NCI-H187 (cell line): ENCODE measurements at regions not wholly inside any gene's neighbourhood (a gene's known extent, or its start where the extent isn't known, plus 50 kb on each side); places are given as distances from the start of the nearest gene placed in this dataset.
"Not testable (repeated sequence)": the region's sequence is repeated elsewhere in the genome, so short reads cannot be mapped to it uniquely, and the experiment has no call there.

Experiments used
- DNase-seq, 2 experiments: peaks; one replicate each; lab custom pipeline; 2025; lab: John Stamatoyannopoulos, UW

DNA sequence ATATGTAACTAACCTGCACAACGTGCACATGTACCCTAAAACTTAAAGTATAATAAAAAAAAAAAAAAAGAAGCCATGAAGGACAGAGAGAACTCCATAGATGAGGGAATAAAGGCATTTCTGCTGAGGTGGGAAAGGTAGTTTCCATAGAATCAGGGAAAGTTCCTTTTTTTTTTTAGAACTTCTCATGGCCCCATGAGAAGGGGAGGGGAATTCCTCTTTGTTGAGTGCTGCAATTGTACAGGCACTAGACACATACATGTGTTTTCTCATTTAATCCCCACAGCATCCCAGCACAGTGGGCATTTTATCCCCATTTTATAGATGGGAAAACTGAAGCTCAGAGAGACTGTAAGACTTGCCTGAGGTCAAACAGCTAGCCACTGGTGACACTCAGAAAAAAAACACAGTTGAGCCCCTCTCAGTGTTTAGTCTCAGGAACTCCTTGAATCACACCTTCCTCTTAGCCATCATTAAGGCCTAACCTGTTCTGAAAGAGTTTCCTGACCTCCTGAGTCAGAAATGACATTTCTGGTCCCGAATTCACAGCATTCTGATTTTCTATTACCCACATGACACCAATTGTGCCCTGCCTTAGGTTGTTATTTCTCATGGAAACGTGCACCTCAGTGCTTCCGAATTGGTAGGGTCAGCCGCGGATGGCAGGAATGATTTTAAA is 189.3 kb upstream of the G2E3 start:
- no peak for DNase-seq

DNA sequence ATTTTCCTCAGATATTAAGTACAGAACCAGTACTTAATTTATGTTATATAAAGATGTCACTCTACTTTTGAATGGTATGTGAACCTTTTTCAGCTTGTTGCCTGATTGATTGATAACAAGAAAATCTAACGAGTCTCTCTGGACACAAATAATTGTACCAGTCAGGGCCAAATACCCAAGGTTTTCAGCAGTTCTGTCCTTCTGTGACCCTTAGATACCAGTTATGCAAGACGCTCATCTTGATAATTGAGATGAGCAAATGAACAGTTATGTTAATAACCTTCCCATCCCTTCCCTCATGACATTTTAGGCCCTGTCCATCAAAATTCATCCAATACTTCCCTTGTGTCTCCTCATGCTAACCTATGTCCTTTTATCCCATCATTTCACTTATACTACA is 185.9 kb upstream of the G2E3 start:
- no peak for DNase-seq

DNA sequence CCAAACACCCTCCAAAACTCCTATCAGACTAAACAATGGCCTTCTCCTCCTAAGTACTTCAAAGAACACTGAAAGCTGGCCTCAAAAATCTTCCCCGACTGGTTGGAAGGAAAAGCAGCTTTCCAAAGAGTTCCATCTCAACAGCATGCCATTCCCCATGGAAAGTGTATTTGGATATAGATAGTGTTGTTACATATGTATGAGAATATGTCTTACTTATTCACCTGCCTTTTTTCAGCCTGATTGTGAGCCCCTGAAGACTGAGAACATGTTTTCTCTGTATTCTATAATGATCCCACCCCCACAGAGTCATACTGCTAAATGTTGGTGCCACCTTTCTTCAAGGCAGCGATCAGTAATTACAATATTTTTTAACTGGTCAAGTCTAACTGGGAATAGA is 185.4 kb upstream of the G2E3 start:
- no peak for DNase-seq

- DNase-seq, result peak; percentile 53 to 54
Measured at GRCh38 chr14:30375296-30375892, 183.6 kb upstream of the G2E3 start.

DNA sequence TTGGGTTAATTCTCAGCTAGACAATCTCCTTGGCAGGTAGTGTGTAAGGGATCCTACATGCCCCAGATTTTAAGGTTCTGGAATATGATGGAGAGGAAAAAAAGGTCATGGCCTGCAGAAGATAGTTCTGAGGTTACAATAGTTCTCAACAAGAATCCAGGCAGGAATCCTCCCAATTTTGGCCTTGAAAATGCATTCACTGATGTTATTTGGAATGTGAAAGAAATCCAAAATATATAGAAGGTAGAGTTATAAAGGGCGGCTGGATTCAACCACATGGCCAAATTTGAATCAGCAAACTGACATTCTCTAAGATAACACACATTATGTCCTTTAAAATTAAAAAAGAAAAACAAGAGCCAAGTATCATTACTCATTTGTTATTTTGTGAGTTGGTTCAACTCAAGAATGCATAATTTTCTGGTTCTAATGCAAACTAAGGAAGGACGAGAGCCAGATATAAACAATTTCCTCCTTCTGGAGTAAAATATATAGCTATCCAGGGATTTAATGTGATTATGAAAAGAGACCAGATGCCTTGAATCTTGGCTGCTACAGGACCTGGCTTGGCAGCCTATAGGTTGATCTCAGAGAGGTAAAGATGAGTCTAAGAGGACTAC is 177.0 kb upstream of the G2E3 start:
- no peak for DNase-seq

- DNase-seq, result no peak
Measured at GRCh38 chr14:30385925-30386324, 173.0 kb upstream of the G2E3 start.

- DNase-seq, result no peak
Measured at GRCh38 chr14:30387871-30388270, 171.1 kb upstream of the G2E3 start.

GRCh38 chr14:30389134-30389876 is 169.7 kb upstream of the G2E3 start:
- DNase-seq, result no peak

- DNase-seq, result no peak
Measured at GRCh38 chr14:30389877-30390385, 169.0 kb upstream of the G2E3 start.

- DNase-seq, result no peak
Measured at GRCh38 chr14:30395065-30395464, 163.9 kb upstream of the G2E3 start.

DNA sequence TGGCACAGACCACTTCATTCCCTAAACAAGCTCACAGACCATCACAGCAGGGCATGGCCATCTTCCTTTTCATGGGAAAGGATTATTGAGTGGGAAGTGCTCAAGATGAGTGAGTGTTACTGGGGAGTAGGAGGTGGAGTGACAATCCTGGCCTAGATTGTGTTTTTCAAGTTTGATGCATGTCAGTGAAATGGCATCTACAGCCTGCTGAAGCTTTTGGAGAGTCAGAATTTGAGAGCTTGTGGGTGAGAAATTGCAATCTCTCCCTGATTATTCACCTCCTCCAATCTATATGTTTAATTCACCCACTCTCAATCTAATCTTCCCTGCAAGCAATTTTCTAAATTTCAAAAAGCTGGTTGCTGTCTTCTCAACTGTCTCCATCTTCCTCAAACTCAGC is 156.1 kb upstream of the G2E3 start:
- DNase-seq, result peak; percentile 44

DNA sequence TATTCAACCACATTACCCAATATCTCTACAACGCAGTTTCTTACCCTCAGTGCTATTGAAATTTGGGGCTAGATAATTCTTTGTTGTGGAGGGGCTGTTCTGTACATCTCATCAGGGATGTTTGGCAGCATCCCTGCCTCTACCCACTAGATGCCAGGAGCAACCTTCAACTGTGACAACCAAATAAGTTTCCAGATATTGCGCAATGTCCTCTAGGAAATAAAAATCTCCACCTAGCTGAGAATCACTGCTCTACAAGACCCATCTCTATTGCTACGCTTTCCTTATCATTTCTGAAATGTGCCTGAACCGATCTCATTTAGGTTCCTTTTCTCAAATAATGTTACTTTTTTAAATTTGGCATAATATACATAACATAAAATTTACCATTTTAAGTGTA is 155.2 kb upstream of the G2E3 start:
- no peak for DNase-seq

- not testable (repeated sequence) for DNase-seq
Measured at GRCh38 chr14:30409508-30410015, 149.4 kb upstream of the G2E3 start.

- DNase-seq, result no peak
Measured at GRCh38 chr14:30410986-30411385, 148.0 kb upstream of the G2E3 start.

GRCh38 chr14:30413184-30413583 is 145.8 kb upstream of the G2E3 start:
- not testable (repeated sequence) for DNase-seq

DNA sequence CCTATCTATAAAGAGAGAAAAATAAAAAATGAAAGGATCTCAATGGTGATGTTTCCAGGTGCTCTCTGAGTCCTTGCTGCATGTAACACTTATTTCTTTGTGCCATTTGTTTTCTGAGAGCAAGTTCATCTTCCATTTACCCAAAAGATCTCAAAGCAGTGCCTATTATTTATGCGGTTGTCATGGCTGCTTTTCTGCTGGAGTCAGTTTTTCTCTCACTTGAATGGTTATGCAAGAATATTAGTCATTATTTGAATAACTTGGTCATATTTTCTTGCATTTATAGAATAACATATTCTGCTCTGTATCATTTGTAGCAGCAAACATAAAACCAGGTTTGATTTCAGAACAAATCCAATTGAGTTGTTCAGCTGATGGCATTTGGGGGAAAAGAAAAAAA is 141.8 kb upstream of the G2E3 start:
- no peak for DNase-seq

GRCh38 chr14:30417999-30418398 is 141.0 kb upstream of the G2E3 start:
- no peak for DNase-seq

DNA sequence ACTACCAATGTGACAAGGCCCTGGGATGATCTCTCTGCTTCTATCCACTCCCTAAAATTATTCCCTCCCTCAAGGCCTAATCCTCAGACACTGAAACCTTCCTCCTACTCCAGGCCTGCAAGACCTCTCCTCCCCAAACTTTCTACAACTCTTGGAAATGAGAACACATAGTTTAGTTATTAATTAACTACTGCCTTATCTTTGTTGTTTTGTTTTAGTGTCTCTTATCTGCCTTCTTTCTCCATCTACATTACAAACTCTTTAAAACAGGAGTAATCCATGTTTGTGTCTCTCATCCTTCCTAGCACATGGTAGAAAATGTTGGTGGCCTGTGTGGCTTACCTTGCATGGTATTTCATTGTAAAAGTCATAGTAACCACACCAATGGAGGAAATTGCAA is 139.9 kb upstream of the G2E3 start:
- no peak for DNase-seq

- no peak for DNase-seq
Measured at GRCh38 chr14:30420515-30420914, 138.4 kb upstream of the G2E3 start.

GRCh38 chr14:30426463-30426862 is 132.5 kb upstream of the G2E3 start:
- no peak for DNase-seq

DNA sequence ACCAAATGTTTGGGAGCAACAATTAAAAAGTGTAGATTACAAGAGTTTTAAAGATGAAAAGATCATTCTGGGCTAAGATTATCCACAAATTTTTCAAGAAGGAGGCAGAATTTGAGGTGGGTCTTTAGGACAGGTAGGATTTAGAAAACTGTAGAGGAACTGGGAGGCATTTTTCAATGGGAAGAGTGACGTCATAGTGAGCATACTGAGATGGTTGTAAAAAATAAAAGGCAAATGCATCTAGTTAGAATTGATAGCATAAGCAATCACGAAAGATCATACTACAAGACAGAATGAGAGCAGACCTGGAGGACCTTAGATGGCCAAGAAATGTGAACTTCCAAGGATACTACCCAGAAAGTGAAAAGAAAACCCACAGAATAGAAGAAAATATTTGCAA is 131.6 kb upstream of the G2E3 start:
- DNase-seq, result no peak

- no peak for DNase-seq
Measured at GRCh38 chr14:30427846-30428245, 131.1 kb upstream of the G2E3 start.

DNA sequence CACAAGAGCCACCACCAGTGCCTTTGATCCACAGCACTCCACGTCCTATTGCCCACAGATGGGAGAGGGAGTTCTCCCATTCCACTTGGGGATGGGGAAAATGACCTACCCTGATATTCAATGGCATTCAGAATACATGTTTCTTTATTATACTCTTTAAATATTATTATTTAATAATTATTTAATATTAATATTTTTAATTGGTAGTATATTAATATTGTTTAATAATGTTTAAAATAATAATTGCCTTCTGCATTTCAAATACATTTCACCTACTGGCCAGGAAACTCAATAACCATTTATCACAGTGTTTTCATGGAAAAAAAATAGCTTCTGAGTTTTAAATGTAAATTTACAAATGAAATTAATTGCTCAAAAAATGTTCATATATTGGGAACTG is 127.4 kb upstream of the G2E3 start:
- DNase-seq, result no peak
